KMS-11 (cell line): ENCODE measurements at regions not wholly inside any gene's neighbourhood (a gene's known extent, or its start where the extent isn't known, plus 50 kb on each side); places are given as distances from the start of the nearest gene placed in this dataset.

Source experiments
- H2AFZ ChIP-seq: fragments of 200-600 bp; sonication (generic); 2 replicates; pipeline ENCODE4 v1.6.1; 2016; ENCODE audit warnings: antibody characterized with exemption, mixed run types, low read depth
- H3K27ac ChIP-seq: fragments of 200-600 bp; sonication (generic); 2 replicates; pipeline ENCODE4 v1.6.1; 2016; ENCODE audit warnings: mild to moderate bottlenecking, mixed run types
- H3K27me3 ChIP-seq: fragments of 200-600 bp; sonication (generic); 2 replicates; pipeline ENCODE4 v1.6.1; 2017; ENCODE audit warnings: mild to moderate bottlenecking, low read depth, mixed run types, moderate library complexity; ENCODE audit not compliant: insufficient read depth
- H3K36me3 ChIP-seq: fragments of 200-600 bp; sonication (generic); 2 replicates; pipeline ENCODE4 v1.6.1; 2017; ENCODE audit warnings: mild to moderate bottlenecking, mixed run types; ENCODE audit not compliant: insufficient read depth
- H3K4me1 ChIP-seq: fragments of 200-600 bp; sonication (generic); 2 replicates; pipeline ENCODE4 v1.6.1; 2016; ENCODE audit warnings: mild to moderate bottlenecking, low read depth, mixed run types; ENCODE audit not compliant: poor library complexity, severe bottlenecking
- H3K4me2 ChIP-seq: fragments of 200-600 bp; sonication (generic); 2 replicates; pipeline ENCODE4 v1.7.0; 2016; ENCODE audit warnings: mild to moderate bottlenecking, mixed run types
- H3K4me3 ChIP-seq: fragments of 200-600 bp; sonication (generic); IDR thresholded peaks from 2 replicates; pipeline ENCODE4 v1.6.1; 2017; ENCODE audit warnings: low read depth, low read length, mixed read lengths; ENCODE audit not compliant: insufficient read depth
- H3K79me2 ChIP-seq: fragments of 200-600 bp; sonication (generic); 2 replicates; pipeline ENCODE4 v1.6.1; 2016; ENCODE audit warnings: low read depth, mixed run types; ENCODE audit not compliant: insufficient read depth
- H3K9ac ChIP-seq: fragments of 200-600 bp; sonication (generic); 2 replicates; pipeline ENCODE4 v1.6.1; 2016; ENCODE audit warnings: mild to moderate bottlenecking, mixed run types
- H4K20me1 ChIP-seq: fragments of 200-600 bp; sonication (generic); 2 replicates; pipeline ENCODE4 v1.6.1; 2016; ENCODE audit warnings: mild to moderate bottlenecking, mixed run types; ENCODE audit not compliant: insufficient read depth
- TF ChIP-seq, protein P1 (sequence below): fragments of 200-600 bp; sonication (generic); conservative IDR thresholded peaks from 2 replicates; pipeline ENCODE4 v1.6.1; 2017; ENCODE audit warnings: low read depth, mild to moderate bottlenecking, antibody characterized with exemption, low read length, moderate library complexity, mixed read lengths

DNA sequence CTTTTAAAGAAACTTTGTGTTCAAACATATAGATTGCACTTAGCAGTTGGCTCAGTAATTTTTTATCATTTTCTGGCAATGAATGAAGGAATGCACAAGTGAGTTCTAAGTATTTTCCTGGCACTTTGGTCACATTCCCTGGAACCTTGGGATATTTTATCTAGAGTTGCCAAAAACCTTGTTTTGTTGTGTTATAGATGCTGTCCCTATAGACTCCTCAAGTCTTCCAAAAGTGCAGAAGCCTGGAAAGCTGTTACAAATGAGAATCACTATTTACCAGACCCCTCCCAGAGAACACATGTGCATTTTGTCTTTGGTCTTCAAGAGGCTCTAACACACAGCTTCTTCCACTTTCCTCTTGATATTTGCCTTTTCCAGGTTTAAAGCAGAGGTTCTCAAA lies 108.3 kb downstream of the RND3 start:
- Histone ChIP-seq H3K36me3 (no peaks in the 10 kb centered on the region), H3K4me2 (no peak overlapping the region), H3K79me2 (no peaks in the 10 kb centered on the region), H3K9ac (no peak overlapping the region), H3K27me3 (no peaks in the 10 kb centered on the region), H3K27ac (no peak overlapping the region), H3K4me1 (no peaks in the 10 kb centered on the region), H4K20me1 (no peaks in the 10 kb centered on the region), H2AFZ (no peak overlapping the region), H3K4me3 (no peak overlapping the region)
- TF ChIP-seq, protein P1, sequence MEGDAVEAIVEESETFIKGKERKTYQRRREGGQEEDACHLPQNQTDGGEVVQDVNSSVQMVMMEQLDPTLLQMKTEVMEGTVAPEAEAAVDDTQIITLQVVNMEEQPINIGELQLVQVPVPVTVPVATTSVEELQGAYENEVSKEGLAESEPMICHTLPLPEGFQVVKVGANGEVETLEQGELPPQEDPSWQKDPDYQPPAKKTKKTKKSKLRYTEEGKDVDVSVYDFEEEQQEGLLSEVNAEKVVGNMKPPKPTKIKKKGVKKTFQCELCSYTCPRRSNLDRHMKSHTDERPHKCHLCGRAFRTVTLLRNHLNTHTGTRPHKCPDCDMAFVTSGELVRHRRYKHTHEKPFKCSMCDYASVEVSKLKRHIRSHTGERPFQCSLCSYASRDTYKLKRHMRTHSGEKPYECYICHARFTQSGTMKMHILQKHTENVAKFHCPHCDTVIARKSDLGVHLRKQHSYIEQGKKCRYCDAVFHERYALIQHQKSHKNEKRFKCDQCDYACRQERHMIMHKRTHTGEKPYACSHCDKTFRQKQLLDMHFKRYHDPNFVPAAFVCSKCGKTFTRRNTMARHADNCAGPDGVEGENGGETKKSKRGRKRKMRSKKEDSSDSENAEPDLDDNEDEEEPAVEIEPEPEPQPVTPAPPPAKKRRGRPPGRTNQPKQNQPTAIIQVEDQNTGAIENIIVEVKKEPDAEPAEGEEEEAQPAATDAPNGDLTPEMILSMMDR = no peak

DNA sequence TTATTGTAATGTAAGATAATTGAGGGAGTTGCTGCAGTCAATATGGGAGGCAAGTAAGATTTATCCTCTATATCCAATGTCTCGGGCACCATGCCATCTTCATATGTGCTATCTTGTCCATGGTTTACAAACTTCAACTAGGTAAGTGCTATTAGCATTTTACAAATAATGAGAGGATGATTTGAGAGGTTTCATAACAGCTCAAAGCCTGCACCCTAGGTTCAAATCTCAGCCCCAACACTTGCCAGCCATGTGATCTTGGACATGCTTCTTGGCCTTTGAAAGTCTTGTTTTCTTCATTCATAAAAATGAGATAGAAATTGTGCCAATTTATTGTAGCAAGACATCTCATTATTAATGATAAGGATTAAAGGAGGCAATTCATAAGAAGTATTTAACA lies 108.8 kb downstream of the RND3 start:
- no peak overlapping the region for H3K4me3 ChIP-seq
- no peak overlapping the region for H3K27ac ChIP-seq
- no peaks in the 10 kb centered on the region for H3K36me3 ChIP-seq
- H4K20me1 ChIP-seq = no peaks in the 10 kb centered on the region
- no peaks in the 10 kb centered on the region for H3K4me1 ChIP-seq
- TF ChIP-seq, protein P1 = no peak
- no peak overlapping the region for H3K4me2 ChIP-seq
- no peaks in the 10 kb centered on the region for H3K27me3 ChIP-seq
- no peak overlapping the region for H3K9ac ChIP-seq
- H2AFZ ChIP-seq = no peak overlapping the region
- H3K79me2 ChIP-seq = no peaks in the 10 kb centered on the region

DNA sequence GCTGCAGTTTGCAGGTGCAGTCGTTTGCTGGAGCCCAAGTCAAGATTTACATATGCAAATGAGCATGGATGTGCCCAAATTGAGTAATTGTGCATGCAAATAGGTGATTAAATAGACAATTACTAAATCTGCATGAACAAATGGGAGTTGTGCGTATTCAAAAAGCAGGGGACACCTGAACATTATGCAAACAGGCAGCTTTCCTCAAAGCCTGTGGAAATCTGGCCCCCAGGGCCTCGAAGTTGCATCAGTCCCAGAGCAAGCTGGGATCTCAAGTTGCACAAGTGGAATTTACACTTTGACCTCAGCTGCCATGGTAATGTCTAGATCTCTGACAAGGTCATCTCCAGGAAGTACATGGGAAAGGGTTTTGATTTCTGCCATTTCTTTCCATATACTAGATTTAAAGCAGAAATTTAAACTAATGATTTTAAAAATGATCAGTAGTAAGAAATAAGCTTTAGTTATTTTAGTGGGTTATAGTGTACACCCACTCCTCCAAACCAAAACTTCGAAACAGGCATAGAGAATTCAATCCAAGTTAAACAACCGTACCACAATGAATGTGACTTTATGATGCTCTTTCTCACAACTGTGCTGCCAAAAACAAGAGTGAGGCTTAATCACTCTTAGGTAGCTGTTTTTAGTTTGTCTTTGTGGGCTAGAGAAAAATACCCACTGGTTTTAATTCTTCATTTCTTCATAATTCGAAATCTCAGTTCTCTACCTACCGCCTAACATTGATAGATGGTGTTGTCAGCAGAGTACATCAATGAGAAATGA lies 110.7 kb downstream of the RND3 start:
- H3K4me1 ChIP-seq = no peaks in the 10 kb centered on the region
- no peak overlapping the region for H3K4me2 ChIP-seq
- no peak overlapping the region for H3K9ac ChIP-seq
- TF ChIP-seq, protein P1 = no peak
- no peak overlapping the region for H2AFZ ChIP-seq
- no peak overlapping the region for H3K4me3 ChIP-seq
- no peak overlapping the region for H3K27ac ChIP-seq
- H4K20me1 ChIP-seq = no peaks in the 10 kb centered on the region
- no peaks in the 10 kb centered on the region for H3K79me2 ChIP-seq
- H3K36me3 ChIP-seq = no peaks in the 10 kb centered on the region
- H3K27me3 ChIP-seq = no peaks in the 10 kb centered on the region

DNA sequence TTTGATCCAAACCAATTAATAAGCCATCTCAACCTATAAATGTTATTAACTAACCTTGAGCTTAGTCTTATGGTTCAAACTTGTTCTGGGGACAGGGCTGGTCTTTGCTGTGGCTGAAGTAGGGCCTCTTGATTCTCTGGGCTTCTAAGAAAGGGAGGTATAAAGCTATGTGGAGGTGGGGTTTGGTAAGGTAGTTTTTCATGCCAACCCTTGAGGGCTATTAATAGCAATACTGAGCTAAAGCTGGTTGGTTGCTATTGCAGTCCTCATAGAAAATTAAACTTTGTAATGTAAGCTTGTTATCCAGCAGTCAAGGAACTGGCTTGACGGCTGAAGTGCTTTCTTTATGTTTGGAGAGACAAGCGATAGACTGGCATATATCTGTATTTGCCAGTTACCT lies 112.1 kb downstream of the RND3 start:
- Histone ChIP-seq H3K4me3 (no peak overlapping the region), H3K79me2 (no peaks in the 10 kb centered on the region), H3K36me3 (no peaks in the 10 kb centered on the region), H3K9ac (no peak overlapping the region), H3K27me3 (no peaks in the 10 kb centered on the region), H3K27ac (no peak overlapping the region), H3K4me2 (no peak overlapping the region), H4K20me1 (no peaks in the 10 kb centered on the region), H3K4me1 (no peaks in the 10 kb centered on the region), H2AFZ (no peak overlapping the region)
- TF ChIP-seq, protein P1 = no peak
